22Rv1 (cell line): ENCODE measurements at regions not wholly inside any gene's neighbourhood (a gene's known extent, or its start where the extent isn't known, plus 50 kb on each side); places are given as distances from the start of the nearest gene placed in this dataset.

ENCODE experiments used
- CTCF ChIP-seq: fragments of 450-650 bp; IDR thresholded peaks from 2 replicates; pipeline ENCODE4 v1.5.1; 2017; ENCODE audit warnings: mild to moderate bottlenecking
- ZFX ChIP-seq: fragments of 450-650 bp; IDR thresholded peaks from 2 replicates; pipeline ENCODE4 v1.6.1; 2017; ENCODE audit warnings: antibody characterized with exemption, borderline replicate concordance

GRCh38 chrX:63985906-63986305, 200.9 kb upstream of the ARHGEF9 start:
- TF ChIP-seq CTCF (no peak), ZFX (no peak)
